CD1c-positive myeloid dendritic cell (primary cell): ENCODE measurements at regions not wholly inside any gene's neighbourhood (a gene's known extent, or its start where the extent isn't known, plus 50 kb on each side); places are given as distances from the start of the nearest gene placed in this dataset.
"Not testable (repeated sequence)": the region's sequence is repeated elsewhere in the genome, so short reads cannot be mapped to it uniquely, and the experiment has no call there.

Experiments used
- DNase-seq: peaks from one replicate; pipeline ENCODE4 v3.0.0-alpha.2; 2016; ENCODE audit errors: extremely low spot score

GRCh38 chr6:139722530-139722929 is 348.1 kb upstream of the CITED2 start:
- no peak for DNase-seq

- no peak for DNase-seq
Measured at GRCh38 chr6:139721954-139722353, 347.5 kb upstream of the CITED2 start.

GRCh38 chr6:139713900-139714506 is 339.6 kb upstream of the CITED2 start:
- no peak for DNase-seq

GRCh38 chr6:139713424-139713823 is 339.0 kb upstream of the CITED2 start:
- peak; percentile 57 for DNase-seq

GRCh38 chr6:139712830-139713229 is 338.4 kb upstream of the CITED2 start:
- DNase-seq, result no peak

GRCh38 chr6:139711804-139712585 is 337.5 kb upstream of the CITED2 start:
- DNase-seq, result no peak

- DNase-seq, result no peak
Measured at GRCh38 chr6:139710556-139710955, 336.1 kb upstream of the CITED2 start.

GRCh38 chr6:139708337-139709199 is 334.1 kb upstream of the CITED2 start:
- no peak for DNase-seq

GRCh38 chr6:139706912-139707311 is 332.5 kb upstream of the CITED2 start:
- DNase-seq, result no peak

- no peak for DNase-seq
Measured at GRCh38 chr6:139705284-139705683, 330.8 kb upstream of the CITED2 start.

- no peak for DNase-seq
Measured at GRCh38 chr6:139703780-139704179, 329.3 kb upstream of the CITED2 start.

- DNase-seq, result no peak
Measured at GRCh38 chr6:139702706-139703105, 328.3 kb upstream of the CITED2 start.

GRCh38 chr6:139701695-139702094 is 327.2 kb upstream of the CITED2 start:
- no peak for DNase-seq

GRCh38 chr6:139701003-139701402 is 326.6 kb upstream of the CITED2 start:
- DNase-seq, result no peak

GRCh38 chr6:139699911-139700310 is 325.5 kb upstream of the CITED2 start:
- DNase-seq, result no peak

GRCh38 chr6:139699335-139699734 is 324.9 kb upstream of the CITED2 start:
- no peak for DNase-seq

GRCh38 chr6:139698526-139699176 is 324.2 kb upstream of the CITED2 start:
- no peak for DNase-seq

GRCh38 chr6:139697856-139698255 is 323.4 kb upstream of the CITED2 start:
- DNase-seq, result not testable (repeated sequence)

- peak; percentile 46 for DNase-seq
Measured at GRCh38 chr6:139696991-139697390, 322.5 kb upstream of the CITED2 start.

- no peak for DNase-seq
Measured at GRCh38 chr6:139695361-139695760, 320.9 kb upstream of the CITED2 start.

GRCh38 chr6:139693735-139694134 is 319.3 kb upstream of the CITED2 start:
- no peak for DNase-seq

- no peak for DNase-seq
Measured at GRCh38 chr6:139690007-139690406, 315.6 kb upstream of the CITED2 start.
